ENCODE measurements at regions not wholly inside any gene's neighbourhood (a gene's known extent, or its start where the extent isn't known, plus 50 kb on each side); places are given as distances from the start of the nearest gene placed in this dataset.

- TF ChIP-seq, protein P1, sequence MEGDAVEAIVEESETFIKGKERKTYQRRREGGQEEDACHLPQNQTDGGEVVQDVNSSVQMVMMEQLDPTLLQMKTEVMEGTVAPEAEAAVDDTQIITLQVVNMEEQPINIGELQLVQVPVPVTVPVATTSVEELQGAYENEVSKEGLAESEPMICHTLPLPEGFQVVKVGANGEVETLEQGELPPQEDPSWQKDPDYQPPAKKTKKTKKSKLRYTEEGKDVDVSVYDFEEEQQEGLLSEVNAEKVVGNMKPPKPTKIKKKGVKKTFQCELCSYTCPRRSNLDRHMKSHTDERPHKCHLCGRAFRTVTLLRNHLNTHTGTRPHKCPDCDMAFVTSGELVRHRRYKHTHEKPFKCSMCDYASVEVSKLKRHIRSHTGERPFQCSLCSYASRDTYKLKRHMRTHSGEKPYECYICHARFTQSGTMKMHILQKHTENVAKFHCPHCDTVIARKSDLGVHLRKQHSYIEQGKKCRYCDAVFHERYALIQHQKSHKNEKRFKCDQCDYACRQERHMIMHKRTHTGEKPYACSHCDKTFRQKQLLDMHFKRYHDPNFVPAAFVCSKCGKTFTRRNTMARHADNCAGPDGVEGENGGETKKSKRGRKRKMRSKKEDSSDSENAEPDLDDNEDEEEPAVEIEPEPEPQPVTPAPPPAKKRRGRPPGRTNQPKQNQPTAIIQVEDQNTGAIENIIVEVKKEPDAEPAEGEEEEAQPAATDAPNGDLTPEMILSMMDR (IDR thresholded peaks at IDR 0.05; ENCODE audit: low read depth, low read length, missing control alignments), result no peak
- DNase-seq (ENCODE audit: low read depth), result no peak
- H3K4me3 ChIP-seq (ENCODE audit: low read depth, low read length), result no peak overlapping the region
- in situ Hi-C loops (cut with HindIII; ENCODE audit: low sequenced_read_pairs), result no loop called here
Measured at GRCh38 chr4:177587989-177588388, 145.8 kb upstream of the AGA start.

GRCh38 chr4:177595386-177595785 lies 153.1 kb upstream of the AGA start:
- in situ Hi-C loops (cut with HindIII; ENCODE audit: low sequenced_read_pairs), result no loop called here
- H3K4me3 ChIP-seq (ENCODE audit: low read depth, low read length), result no peak overlapping the region
- no peak for DNase-seq (ENCODE audit: low read depth)
- TF ChIP-seq, protein P1 (IDR thresholded peaks at IDR 0.05; ENCODE audit: low read depth, low read length, missing control alignments), result no peak

GRCh38 chr4:177596035-177596434 lies 153.8 kb upstream of the AGA start:
- in situ Hi-C loops (cut with HindIII; ENCODE audit: low sequenced_read_pairs), result no loop called here
- TF ChIP-seq, protein P1 (IDR thresholded peaks at IDR 0.05; ENCODE audit: low read depth, low read length, missing control alignments), result no peak
- DNase-seq (ENCODE audit: low read depth), result peak; percentile 22
- no peak overlapping the region for H3K4me3 ChIP-seq (ENCODE audit: low read depth, low read length)

GRCh38 chr4:177596991-177597390 lies 154.8 kb upstream of the AGA start:
- no peak overlapping the region for H3K4me3 ChIP-seq (ENCODE audit: low read depth, low read length)
- TF ChIP-seq, protein P1 (IDR thresholded peaks at IDR 0.05; ENCODE audit: low read depth, low read length, missing control alignments), result no peak
- no peak for DNase-seq (ENCODE audit: low read depth)
- in situ Hi-C loops (cut with HindIII; ENCODE audit: low sequenced_read_pairs), result no loop called here

GRCh38 chr4:177605252-177605651 lies 163.0 kb upstream of the AGA start:
- TF ChIP-seq, protein P1 (IDR thresholded peaks at IDR 0.05; ENCODE audit: low read depth, low read length, missing control alignments), result no peak
- no peak overlapping the region for H3K4me3 ChIP-seq (ENCODE audit: low read depth, low read length)
- in situ Hi-C loops (cut with HindIII; ENCODE audit: low sequenced_read_pairs), result no loop called here
- no peak for DNase-seq (ENCODE audit: low read depth)

GRCh38 chr4:177607111-177607573 lies 164.9 kb upstream of the AGA start:
- TF ChIP-seq, protein P1 (IDR thresholded peaks at IDR 0.05; ENCODE audit: low read depth, low read length, missing control alignments), result no peak
- H3K4me3 ChIP-seq (ENCODE audit: low read depth, low read length), result no peak overlapping the region
- DNase-seq (ENCODE audit: low read depth), result no peak
- in situ Hi-C loops (cut with HindIII; ENCODE audit: low sequenced_read_pairs), result no loop called here

Measured in astrocyte of the cerebellum (primary cell).